ENCODE measurements at regions not wholly inside any gene's neighbourhood (a gene's known extent, or its start where the extent isn't known, plus 50 kb on each side); places are given as distances from the start of the nearest gene placed in this dataset.

DNA sequence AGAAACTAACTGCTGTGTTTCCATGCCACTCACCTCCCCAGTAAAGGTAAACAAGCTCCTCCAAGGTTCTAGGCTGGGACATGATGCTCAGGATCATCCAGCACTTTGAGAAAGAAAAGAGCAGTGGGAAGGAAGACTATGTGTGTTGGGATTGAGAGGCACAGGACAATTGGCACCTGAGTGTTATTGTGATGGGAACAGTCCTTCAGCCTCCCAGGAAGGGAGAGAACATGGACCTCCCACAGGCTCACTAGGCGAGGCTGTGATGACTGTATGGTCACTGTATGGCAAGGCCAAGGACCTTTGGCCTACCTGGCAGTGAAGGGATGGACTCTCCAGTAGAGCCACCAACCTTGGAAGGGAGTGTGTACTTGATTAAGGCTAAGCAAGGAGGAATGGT, 123.2 kb upstream of the UNC5B start:
- no TSS peak for BruUV-seq (replicated peaks)
- H3K27me3 ChIP-seq (ENCODE audit: insufficient read depth, low read depth) = peaks cover 10% of the 10 kb centered on the region
- no peaks in the 10 kb centered on the region for H3K36me3 ChIP-seq (ENCODE audit: low read depth)
- no peak for DNase-seq
- H3K27ac ChIP-seq = no peak overlapping the region
- H3K9me3 ChIP-seq (ENCODE audit: insufficient read depth, low read depth) = no peaks in the 10 kb centered on the region
- CTCF ChIA-PET = no interaction called here
- no peak for TF ChIP-seq EZH2 (IDR thresholded peaks at IDR 0.05; ENCODE audit: low read depth)
- TF ChIP-seq, protein P1, sequence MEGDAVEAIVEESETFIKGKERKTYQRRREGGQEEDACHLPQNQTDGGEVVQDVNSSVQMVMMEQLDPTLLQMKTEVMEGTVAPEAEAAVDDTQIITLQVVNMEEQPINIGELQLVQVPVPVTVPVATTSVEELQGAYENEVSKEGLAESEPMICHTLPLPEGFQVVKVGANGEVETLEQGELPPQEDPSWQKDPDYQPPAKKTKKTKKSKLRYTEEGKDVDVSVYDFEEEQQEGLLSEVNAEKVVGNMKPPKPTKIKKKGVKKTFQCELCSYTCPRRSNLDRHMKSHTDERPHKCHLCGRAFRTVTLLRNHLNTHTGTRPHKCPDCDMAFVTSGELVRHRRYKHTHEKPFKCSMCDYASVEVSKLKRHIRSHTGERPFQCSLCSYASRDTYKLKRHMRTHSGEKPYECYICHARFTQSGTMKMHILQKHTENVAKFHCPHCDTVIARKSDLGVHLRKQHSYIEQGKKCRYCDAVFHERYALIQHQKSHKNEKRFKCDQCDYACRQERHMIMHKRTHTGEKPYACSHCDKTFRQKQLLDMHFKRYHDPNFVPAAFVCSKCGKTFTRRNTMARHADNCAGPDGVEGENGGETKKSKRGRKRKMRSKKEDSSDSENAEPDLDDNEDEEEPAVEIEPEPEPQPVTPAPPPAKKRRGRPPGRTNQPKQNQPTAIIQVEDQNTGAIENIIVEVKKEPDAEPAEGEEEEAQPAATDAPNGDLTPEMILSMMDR (conservative IDR thresholded peaks at IDR 0.05) = no peak
- POLR2A ChIA-PET (ENCODE audit: unreplicated experiment) = no interaction called here
- H3F3A ChIP-seq (ENCODE audit: insufficient read depth, low read depth) = no peaks in the 10 kb centered on the region
- H3K9me2 ChIP-seq (ENCODE audit: insufficient read depth) = no peaks in the 10 kb centered on the region
- H3K4me3 ChIP-seq = no peak overlapping the region
- H4K20me1 ChIP-seq (ENCODE audit: insufficient read depth) = no peaks in the 10 kb centered on the region
- no peak overlapping the region for H2AFZ ChIP-seq
- intact Hi-C loops (cut with micrococcal nuclease; ENCODE audit: unreplicated experiment) = no loop called here
- H3K79me2 ChIP-seq (ENCODE audit: low read depth) = no peaks in the 10 kb centered on the region
- H3K4me1 ChIP-seq (replicated peaks; ENCODE audit: insufficient read depth) = no peaks in the 10 kb centered on the region
- no peak overlapping the region for H3K4me2 ChIP-seq

DNA sequence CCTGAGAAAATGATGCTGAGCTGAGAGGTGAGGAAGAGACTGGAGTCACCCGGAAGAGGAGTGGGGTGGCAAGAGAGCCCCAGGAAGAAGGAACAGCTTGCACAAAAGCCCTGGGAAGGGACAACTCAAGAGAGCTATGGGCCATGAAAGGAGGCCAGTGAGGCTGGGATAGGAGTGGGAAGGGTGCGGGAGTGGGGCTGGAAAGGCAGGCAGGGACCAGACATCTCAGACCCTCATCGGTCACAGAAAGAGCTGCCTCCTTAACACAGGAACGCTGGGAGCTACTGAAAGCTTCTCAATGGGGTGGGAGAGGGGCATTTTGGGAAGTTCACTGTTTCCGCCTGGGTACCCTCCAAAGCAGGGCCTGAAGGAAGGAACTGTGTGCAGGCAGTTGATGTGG, 122.0 kb upstream of the UNC5B start:
- no peaks in the 10 kb centered on the region for H3K9me2 ChIP-seq (ENCODE audit: insufficient read depth)
- TF ChIP-seq EZH2 (IDR thresholded peaks at IDR 0.05; ENCODE audit: low read depth) = no peak
- TF ChIP-seq, protein P1 (conservative IDR thresholded peaks at IDR 0.05) = no peak
- no TSS peak for BruUV-seq (replicated peaks)
- ChIA-PET POLR2A (ENCODE audit: unreplicated experiment) (interaction anchor here (0.7 kb wide), 1 partner anchor 14 kb away, joined by 7 read pairs; no protein-coding TSS in a partner anchor), CTCF (no interaction called here)
- no peaks in the 10 kb centered on the region for H3K9me3 ChIP-seq (ENCODE audit: insufficient read depth, low read depth)
- H3K4me2 ChIP-seq = no peak overlapping the region
- H3F3A ChIP-seq (ENCODE audit: insufficient read depth, low read depth) = no peaks in the 10 kb centered on the region
- H4K20me1 ChIP-seq (ENCODE audit: insufficient read depth) = no peaks in the 10 kb centered on the region
- intact Hi-C loops (cut with micrococcal nuclease; ENCODE audit: unreplicated experiment) = no loop called here
- no peaks in the 10 kb centered on the region for H3K79me2 ChIP-seq (ENCODE audit: low read depth)
- H3K4me3 ChIP-seq = no peak overlapping the region
- no peak overlapping the region for H2AFZ ChIP-seq
- H3K36me3 ChIP-seq (ENCODE audit: low read depth) = no peaks in the 10 kb centered on the region
- no peak overlapping the region for H3K27ac ChIP-seq
- no peak for DNase-seq
- H3K27me3 ChIP-seq (ENCODE audit: insufficient read depth, low read depth) = peaks cover 14% of the 10 kb centered on the region
- H3K4me1 ChIP-seq (replicated peaks; ENCODE audit: insufficient read depth) = no peaks in the 10 kb centered on the region

DNA sequence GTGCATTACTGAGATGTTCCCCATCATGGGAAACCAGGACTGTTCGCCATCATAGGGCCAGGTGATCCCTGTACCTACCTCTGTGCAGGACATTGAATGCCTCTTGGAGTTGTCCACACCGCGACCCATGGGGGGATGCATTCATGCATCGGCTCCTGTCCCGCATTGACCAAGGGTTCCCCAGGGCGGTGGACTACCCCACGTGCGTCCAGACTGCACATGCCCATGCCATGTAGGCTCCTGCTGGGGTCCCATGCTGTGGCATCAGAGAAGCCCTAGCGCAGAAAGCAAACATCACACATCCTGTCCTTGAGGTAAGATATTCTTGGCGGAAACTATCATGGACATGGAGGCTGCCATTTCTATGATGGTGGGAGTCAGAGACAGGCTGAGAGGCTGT, 121.6 kb upstream of the UNC5B start:
- Histone ChIP-seq H3K36me3 (ENCODE audit: low read depth) (no peaks in the 10 kb centered on the region), H3K9me2 (ENCODE audit: insufficient read depth) (no peaks in the 10 kb centered on the region), H3K9me3 (ENCODE audit: insufficient read depth, low read depth) (no peaks in the 10 kb centered on the region), H3K4me2 (no peak overlapping the region), H4K20me1 (ENCODE audit: insufficient read depth) (no peaks in the 10 kb centered on the region), H2AFZ (no peak overlapping the region), H3K79me2 (ENCODE audit: low read depth) (no peaks in the 10 kb centered on the region), H3K4me3 (no peak overlapping the region), H3K4me1 (replicated peaks; ENCODE audit: insufficient read depth) (no peaks in the 10 kb centered on the region), H3K27me3 (ENCODE audit: insufficient read depth, low read depth) (peaks cover 15% of the 10 kb centered on the region), H3F3A (ENCODE audit: insufficient read depth, low read depth) (no peaks in the 10 kb centered on the region), H3K27ac (no peak overlapping the region)
- TF ChIP-seq, protein P1 (conservative IDR thresholded peaks at IDR 0.05) = no peak
- no peak for TF ChIP-seq EZH2 (IDR thresholded peaks at IDR 0.05; ENCODE audit: low read depth)
- BruUV-seq (replicated peaks) = no TSS peak
- ChIA-PET POLR2A (ENCODE audit: unreplicated experiment) (no interaction called here), CTCF (no interaction called here)
- intact Hi-C loops (cut with micrococcal nuclease; ENCODE audit: unreplicated experiment) = no loop called here
- no peak for DNase-seq
